Activated B cell treated with CpG ODN at 0.5 μM for 24 hours (primary cell): ENCODE measurements at regions not wholly inside any gene's neighbourhood (a gene's known extent, or its start where the extent isn't known, plus 50 kb on each side); places are given as distances from the start of the nearest gene placed in this dataset.

Experiments
- ATAC-seq: fragments of 200-7000 bp; cut with Tn5 transposase; one replicate; pipeline ENCODE4 v1.10.0; 2021; ENCODE audit warnings: low read depth, mild to moderate bottlenecking, moderate library complexity
- CTCF ChIA-PET: fragments of 350-600 bp; sonication (Branson Sonifier 250); formaldehyde crosslinking; loops from one replicate; lab custom pipeline; 2021; ENCODE audit warnings: antibody characterized with exemption; lab: Charles Lee
- POLR2A ChIA-PET: fragments of 350-600 bp; sonication (Branson Sonifier 250); formaldehyde crosslinking; loops from one replicate; lab custom pipeline; 2021; ENCODE audit warnings: antibody characterized with exemption; lab: Charles Lee
- DNase-seq: peaks from one replicate; pipeline ENCODE4 v3.0.0; 2022
- H3K27ac Mint-ChIP-seq: one replicate; pipeline ENCODE4 v1.8.0; 2020; ENCODE audit warnings: mixed read lengths
- H3K27me3 Mint-ChIP-seq: one replicate; pipeline ENCODE4 v1.8.0; 2021; ENCODE audit warnings: mixed read lengths
- H3K36me3 Mint-ChIP-seq: one replicate; pipeline ENCODE4 v1.8.0; 2021; ENCODE audit warnings: low read depth, mixed read lengths
- H3K4me1 Mint-ChIP-seq: one replicate; pipeline ENCODE4 v1.8.0; 2021; ENCODE audit warnings: mixed read lengths
- H3K4me3 Mint-ChIP-seq: one replicate; pipeline ENCODE4 v1.8.0; 2020; ENCODE audit warnings: mild to moderate bottlenecking, mixed read lengths
- H3K9me3 Mint-ChIP-seq: one replicate; pipeline ENCODE4 v1.8.0; 2020; ENCODE audit warnings: mixed read lengths
- intact Hi-C: fragments of 100-400 bp; cut with micrococcal nuclease; formaldehyde crosslinking; loops from one replicate; pipeline ENCODE4 v1.15.1; 2024
- TF ChIP-seq, protein P1 (sequence below): fragments of 200-600 bp; IDR thresholded peaks from one replicate; pipeline ENCODE4 v1.8.0; 2022; ENCODE audit warnings: antibody characterized with exemption, mild to moderate bottlenecking

GRCh38 chr5:166195981-166196380 lies 2095.5 kb upstream of the WWC1 start:
- Mint-ChIP-seq H3K27ac (no peak overlapping the region), H3K4me1 (no peaks in the 10 kb centered on the region), H3K9me3 (peaks cover 6% of the 10 kb centered on the region), H3K4me3 (no peak overlapping the region), H3K27me3 (no peaks in the 10 kb centered on the region), H3K36me3 (no peaks in the 10 kb centered on the region)
- CTCF ChIA-PET, result no interaction called here
- POLR2A ChIA-PET, result no interaction called here
- ATAC-seq, result no peak
- TF ChIP-seq, protein P1, sequence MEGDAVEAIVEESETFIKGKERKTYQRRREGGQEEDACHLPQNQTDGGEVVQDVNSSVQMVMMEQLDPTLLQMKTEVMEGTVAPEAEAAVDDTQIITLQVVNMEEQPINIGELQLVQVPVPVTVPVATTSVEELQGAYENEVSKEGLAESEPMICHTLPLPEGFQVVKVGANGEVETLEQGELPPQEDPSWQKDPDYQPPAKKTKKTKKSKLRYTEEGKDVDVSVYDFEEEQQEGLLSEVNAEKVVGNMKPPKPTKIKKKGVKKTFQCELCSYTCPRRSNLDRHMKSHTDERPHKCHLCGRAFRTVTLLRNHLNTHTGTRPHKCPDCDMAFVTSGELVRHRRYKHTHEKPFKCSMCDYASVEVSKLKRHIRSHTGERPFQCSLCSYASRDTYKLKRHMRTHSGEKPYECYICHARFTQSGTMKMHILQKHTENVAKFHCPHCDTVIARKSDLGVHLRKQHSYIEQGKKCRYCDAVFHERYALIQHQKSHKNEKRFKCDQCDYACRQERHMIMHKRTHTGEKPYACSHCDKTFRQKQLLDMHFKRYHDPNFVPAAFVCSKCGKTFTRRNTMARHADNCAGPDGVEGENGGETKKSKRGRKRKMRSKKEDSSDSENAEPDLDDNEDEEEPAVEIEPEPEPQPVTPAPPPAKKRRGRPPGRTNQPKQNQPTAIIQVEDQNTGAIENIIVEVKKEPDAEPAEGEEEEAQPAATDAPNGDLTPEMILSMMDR, result no peak
- intact Hi-C loops, result no loop called here
- DNase-seq, result no peak

DNA sequence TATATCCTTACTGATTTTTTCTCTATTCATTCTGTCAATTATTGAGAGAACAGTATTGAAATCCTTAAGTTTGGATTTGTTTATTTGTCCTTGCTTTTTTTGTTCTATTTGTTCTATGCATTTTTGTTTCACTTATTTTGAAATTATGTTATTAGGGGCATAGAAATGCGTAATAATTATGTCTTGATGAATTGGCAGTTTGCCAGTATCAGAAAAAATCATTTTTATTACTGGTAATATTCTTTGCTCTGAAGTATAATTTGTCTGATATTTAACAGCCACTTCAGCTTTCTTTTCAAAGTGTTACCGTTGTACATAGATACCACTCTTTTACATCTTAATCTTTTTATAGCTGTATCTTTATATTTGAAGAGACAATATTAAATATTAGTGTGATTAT lies 2090.9 kb upstream of the WWC1 start:
- ChIA-PET POLR2A (no interaction called here), CTCF (no interaction called here)
- intact Hi-C loops, result no loop called here
- no peaks in the 10 kb centered on the region for H3K27me3 Mint-ChIP-seq
- TF ChIP-seq, protein P1, result no peak
- no peak overlapping the region for H3K4me3 Mint-ChIP-seq
- DNase-seq (no peak), ATAC-seq (no peak)
- no peaks in the 10 kb centered on the region for H3K4me1 Mint-ChIP-seq
- H3K9me3 Mint-ChIP-seq, result peaks cover 3% of the 10 kb centered on the region
- H3K36me3 Mint-ChIP-seq, result no peaks in the 10 kb centered on the region
- H3K27ac Mint-ChIP-seq, result no peak overlapping the region

DNA sequence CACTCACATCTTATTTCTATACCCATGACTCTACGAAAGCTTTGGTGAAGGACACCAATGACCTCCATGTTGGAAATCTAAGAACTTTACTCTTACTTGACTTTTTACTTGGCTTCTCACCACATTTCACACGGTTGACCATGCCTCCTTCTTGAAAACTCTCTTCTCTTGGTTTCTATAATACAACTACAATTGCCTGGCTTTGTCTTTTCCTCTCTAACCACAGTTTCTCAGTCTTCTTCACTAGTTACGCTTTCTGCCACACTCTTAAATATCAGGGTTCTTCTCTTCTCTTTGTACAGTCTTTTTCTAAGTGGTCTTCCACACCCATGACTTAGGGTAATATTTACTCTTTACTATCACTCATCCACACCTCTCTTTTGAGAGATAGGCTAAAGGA lies 2079.8 kb upstream of the WWC1 start:
- DNase-seq (no peak), ATAC-seq (no peak)
- ChIA-PET POLR2A (no interaction called here), CTCF (no interaction called here)
- Mint-ChIP-seq H3K4me1 (no peaks in the 10 kb centered on the region), H3K27me3 (no peaks in the 10 kb centered on the region), H3K27ac (no peak overlapping the region), H3K36me3 (no peaks in the 10 kb centered on the region), H3K9me3 (peaks cover 3% of the 10 kb centered on the region), H3K4me3 (no peak overlapping the region)
- TF ChIP-seq, protein P1, result no peak
- intact Hi-C loops, result no loop called here

DNA sequence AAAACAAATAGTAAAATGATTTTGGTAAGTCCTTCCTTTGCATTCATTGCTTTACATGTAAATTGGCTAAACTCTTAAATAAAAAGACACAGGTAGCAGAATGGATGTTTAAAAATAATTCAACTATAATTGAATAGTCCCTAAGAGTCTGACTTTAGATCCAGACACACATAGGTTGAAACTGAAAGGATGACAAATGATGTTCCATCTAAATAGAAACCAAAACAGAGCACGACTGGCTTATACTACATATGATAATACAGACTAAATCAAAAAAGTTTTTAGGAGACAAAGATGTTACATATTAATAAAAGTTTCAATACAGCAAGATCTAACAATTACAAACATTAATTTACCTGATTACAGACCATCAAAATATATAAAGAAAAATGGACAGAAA lies 2055.1 kb upstream of the WWC1 start:
- Mint-ChIP-seq H3K27me3 (no peaks in the 10 kb centered on the region), H3K36me3 (no peaks in the 10 kb centered on the region), H3K9me3 (peaks cover 13% of the 10 kb centered on the region), H3K4me3 (no peak overlapping the region), H3K27ac (no peak overlapping the region), H3K4me1 (no peaks in the 10 kb centered on the region)
- no peak for DNase-seq
- CTCF ChIA-PET, result no interaction called here
- ATAC-seq, result no peak
- POLR2A ChIA-PET, result no interaction called here
- TF ChIP-seq, protein P1, result no peak
- intact Hi-C loops, result no loop called here

DNA sequence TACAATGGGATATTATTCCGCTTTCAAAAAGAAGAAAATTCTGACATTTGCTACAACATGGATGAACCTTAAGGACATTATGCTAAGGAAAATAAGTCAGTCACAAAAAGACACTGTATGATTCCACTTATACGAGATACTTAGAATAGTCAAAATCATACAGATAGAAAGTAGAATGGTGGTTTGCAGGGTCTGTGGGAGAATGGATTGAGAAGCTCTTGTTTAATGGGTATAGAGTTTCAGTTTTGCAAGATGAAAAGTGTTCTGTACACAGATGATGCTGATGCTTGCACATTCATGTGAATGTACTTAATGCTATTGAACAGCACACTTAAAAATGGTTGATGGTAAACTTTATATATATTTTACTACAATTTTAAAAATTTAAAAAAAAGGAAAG lies 2050.7 kb upstream of the WWC1 start:
- Mint-ChIP-seq H3K36me3 (no peaks in the 10 kb centered on the region), H3K9me3 (peaks cover 11% of the 10 kb centered on the region), H3K4me3 (no peak overlapping the region), H3K27ac (no peak overlapping the region), H3K27me3 (no peaks in the 10 kb centered on the region), H3K4me1 (no peaks in the 10 kb centered on the region)
- CTCF ChIA-PET, result no interaction called here
- no peak for ATAC-seq
- TF ChIP-seq, protein P1, result no peak
- intact Hi-C loops, result no loop called here
- DNase-seq, result no peak
- POLR2A ChIA-PET, result no interaction called here
